ENCODE measurements at regions not wholly inside any gene's neighbourhood (a gene's known extent, or its start where the extent isn't known, plus 50 kb on each side); places are given as distances from the start of the nearest gene placed in this dataset.

DNA sequence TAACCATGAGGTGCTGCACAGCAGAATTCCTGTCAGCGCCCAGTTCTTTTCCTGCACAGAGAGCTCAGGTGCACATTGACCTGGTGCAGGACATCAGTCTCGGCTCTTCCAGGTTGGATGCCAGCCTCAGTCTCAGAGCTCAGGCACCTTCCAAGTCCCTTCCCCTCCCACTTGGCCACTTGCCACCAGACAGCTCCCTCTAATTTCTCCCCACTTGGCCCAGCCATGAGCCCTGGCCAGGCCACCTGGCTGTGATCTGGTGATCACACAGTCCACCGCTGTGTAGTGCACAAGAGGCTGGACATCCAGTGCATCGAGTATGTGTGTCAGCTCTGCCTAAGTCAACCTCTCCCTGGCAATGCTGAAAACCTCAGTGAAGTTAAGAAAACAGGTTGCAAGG, 336.6 kb upstream of the MYT1L start (continued):
- TF ChIP-seq MEF2B (IDR thresholded peaks at IDR 0.05; ENCODE audit: partially characterized antibody, poor library complexity, severe bottlenecking): no peak
- no peak for TF ChIP-seq NFYA (IDR thresholded peaks at IDR 0.05; ENCODE audit: borderline replicate concordance, low read depth, low read length)
- no peak for TF ChIP-seq MEF2A (IDR thresholded peaks at IDR 0.05; ENCODE audit: insufficient read depth, low read depth, low read length)
- no peak for TF ChIP-seq ZNF274 (IDR thresholded peaks at IDR 0.05; ENCODE audit: insufficient read depth, insufficient read length)
- no peak for TF ChIP-seq KDM1A (IDR thresholded peaks at IDR 0.05; ENCODE audit: borderline replicate concordance)
- TF ChIP-seq HDGF (IDR thresholded peaks at IDR 0.05): no peak
- no peak for TF ChIP-seq POLR2A (IDR thresholded peaks at IDR 0.05; ENCODE audit: low read depth, low read length)
- no peak for TF ChIP-seq ZNF592 (IDR thresholded peaks at IDR 0.05)
- no peak for TF ChIP-seq JUNB (IDR thresholded peaks at IDR 0.05)
- TF ChIP-seq SMC3 (IDR thresholded peaks at IDR 0.05; ENCODE audit: borderline replicate concordance, low read length): no peak
- TF ChIP-seq RAD21 (IDR thresholded peaks at IDR 0.05; ENCODE audit: insufficient read depth, low read depth, low read length): no peak
- TF ChIP-seq, protein P1, sequence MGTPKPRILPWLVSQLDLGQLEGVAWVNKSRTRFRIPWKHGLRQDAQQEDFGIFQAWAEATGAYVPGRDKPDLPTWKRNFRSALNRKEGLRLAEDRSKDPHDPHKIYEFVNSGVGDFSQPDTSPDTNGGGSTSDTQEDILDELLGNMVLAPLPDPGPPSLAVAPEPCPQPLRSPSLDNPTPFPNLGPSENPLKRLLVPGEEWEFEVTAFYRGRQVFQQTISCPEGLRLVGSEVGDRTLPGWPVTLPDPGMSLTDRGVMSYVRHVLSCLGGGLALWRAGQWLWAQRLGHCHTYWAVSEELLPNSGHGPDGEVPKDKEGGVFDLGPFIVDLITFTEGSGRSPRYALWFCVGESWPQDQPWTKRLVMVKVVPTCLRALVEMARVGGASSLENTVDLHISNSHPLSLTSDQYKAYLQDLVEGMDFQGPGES (IDR thresholded peaks at IDR 0.05): no peak
- TF ChIP-seq SUPT20H (IDR thresholded peaks at IDR 0.05; ENCODE audit: borderline replicate concordance, control insufficient read depth, low read depth, low read length): no peak
- no peak for TF ChIP-seq NFIC (IDR thresholded peaks at IDR 0.05; ENCODE audit: low read depth, low read length)
- no peak for TF ChIP-seq ZNF217 (IDR thresholded peaks at IDR 0.05)
- no peak for TF ChIP-seq WRNIP1 (IDR thresholded peaks at IDR 0.05; ENCODE audit: borderline replicate concordance, low read depth, low read length)

Measured in GM12878 (cell line).